GM12878 (cell line): ENCODE measurements at regions not wholly inside any gene's neighbourhood (a gene's known extent, or its start where the extent isn't known, plus 50 kb on each side); places are given as distances from the start of the nearest gene placed in this dataset.

Experiments used
- ATAC-seq: fragments of 200-7000 bp; cut with Tn5 transposase; 3 replicates; pipeline ENCODE4 v1.9.1; 2020; ENCODE audit warnings: mild to moderate bottlenecking, moderate library complexity
- BruUV-seq: library from RNA; stranded (reverse); fragments of 400-500 nt; replicated peaks from 2 replicates; lab custom pipeline; 2021; lab: Mats Ljungman, UMichigan
- CTCF ChIA-PET: fragments of 300-600 bp; sonication (Branson Sonifier 250); formaldehyde crosslinking; extraction: SDS; loops from one replicate; lab custom pipeline; 2021; ENCODE audit warnings: inconsistent platforms; lab: Yijun Ruan, JAX
- POLR2A ChIA-PET: fragments of 350-600 bp; formaldehyde crosslinking; extraction: SDS; loops from one replicate; lab custom pipeline; 2021; ENCODE audit warnings: inconsistent platforms; lab: Charles Lee
- RAD21 ChIA-PET: fragments of 300-600 bp; sonication (Branson Sonifier 250); formaldehyde crosslinking; loops from one replicate; lab custom pipeline; 2023; ENCODE audit warnings: antibody characterized with exemption; ENCODE audit not compliant: unreplicated experiment; lab: Charles Lee
- SMC1A ChIA-PET: fragments of 300-600 bp; sonication (Branson Sonifier 250); formaldehyde crosslinking; loops from one replicate; lab custom pipeline; 2023; ENCODE audit not compliant: unreplicated experiment, uncharacterized antibody; lab: Charles Lee
- DNase-seq: peaks from one replicate; pipeline ENCODE4 v3.0.0-alpha.2; 2011; ENCODE audit warnings: low read depth, low spot score
- FAIRE-seq: peaks from 3 replicates; lab custom pipeline; 2011; peaks lifted over from hg19 to GRCh38; lab: Jason Lieb, UNC
- H2AFZ ChIP-seq: 2 replicates; pipeline ENCODE4 v1.6.0; 2011; ENCODE audit warnings: low read depth, low read length, control low read depth; ENCODE audit not compliant: control insufficient read depth
- H3K27ac ChIP-seq: 2 replicates; pipeline ENCODE4 v1.5.1; 2011; ENCODE audit warnings: control low read depth; ENCODE audit not compliant: control insufficient read depth, insufficient read depth
- H3K27me3 ChIP-seq, 2 experiments: replicated peaks in 1 of 2; 2 replicates each; pipeline versions ENCODE4 v1.6.0 to v1.6.1; 2011; ENCODE audit warnings: low read length in 1 of 2; ENCODE audit not compliant: control insufficient read depth in 2 of 2, insufficient read depth in 2 of 2
- H3K36me3 ChIP-seq, 2 experiments: 2 replicates each; pipeline ENCODE4 v1.5.1; 2011; ENCODE audit warnings: low read length in 1 of 2; ENCODE audit not compliant: control insufficient read depth in 2 of 2, insufficient read depth in 2 of 2
- H3K4me1 ChIP-seq: 2 replicates; pipeline ENCODE4 v1.6.1; 2011; ENCODE audit warnings: mild to moderate bottlenecking, low read length, moderate library complexity, mixed read lengths; ENCODE audit not compliant: control insufficient read depth, insufficient read depth
- H3K4me2 ChIP-seq: 2 replicates; pipeline ENCODE4 v1.6.0; 2011; ENCODE audit warnings: control low read depth; ENCODE audit not compliant: control insufficient read depth, insufficient read depth
- H3K4me3 ChIP-seq: fragments of 200-600 bp; sonication (generic); 2 replicates; pipeline ENCODE4 v1.5.1; 2016
- H3K79me2 ChIP-seq: 2 replicates; pipeline ENCODE4 v1.6.0; 2011; ENCODE audit warnings: low read length; ENCODE audit not compliant: control insufficient read depth, insufficient read depth
- H3K9ac ChIP-seq: 2 replicates; pipeline ENCODE4 v1.8.0; 2011; ENCODE audit warnings: low read length, control low read depth, mixed read lengths; ENCODE audit not compliant: control insufficient read depth, insufficient read depth
- H3K9me3 ChIP-seq: replicated peaks from 3 replicates; pipeline ENCODE4 v1.5.1; 2011; ENCODE audit warnings: mild to moderate bottlenecking, low read length; ENCODE audit not compliant: control insufficient read depth, insufficient read depth
- H4K20me1 ChIP-seq: 2 replicates; pipeline ENCODE4 v1.6.0; 2011; ENCODE audit not compliant: control insufficient read depth, insufficient read depth
- ASH2L ChIP-seq: fragments of 300-600, 200-600 bp; sonication (generic); IDR thresholded peaks from 2 replicates; pipeline ENCODE4 v1.6.1; 2017; ENCODE audit warnings: low read depth, mild to moderate bottlenecking, borderline replicate concordance
- E2F8 ChIP-seq: fragments of 450-650 bp; IDR thresholded peaks from 2 replicates; pipeline ENCODE4 v1.6.1; 2018; ENCODE audit warnings: mild to moderate bottlenecking, low read depth, moderate library complexity; ENCODE audit not compliant: partially characterized antibody
- ETV6 ChIP-seq, 2 experiments: fragments of 450-650 bp in 1 of 2; IDR thresholded peaks in 1 of 2; conservative IDR thresholded peaks in 1 of 2; 2 replicates each; pipeline ENCODE4 v1.6.1; 2014; ENCODE audit warnings: antibody characterized with exemption in 1 of 2, borderline replicate concordance in 1 of 2, low read depth in 1 of 2, mild to moderate bottlenecking in 1 of 2, moderate library complexity in 1 of 2
- JUNB ChIP-seq: IDR thresholded peaks from 2 replicates; pipeline ENCODE4 v1.6.1; 2016; ENCODE audit warnings: antibody characterized with exemption, mild to moderate bottlenecking
- POLR2AphosphoS5 ChIP-seq: IDR thresholded peaks from 2 replicates; pipeline ENCODE4 v1.6.1; 2011; ENCODE audit warnings: mild to moderate bottlenecking, low read length, inconsistent platforms
- SP1 ChIP-seq: IDR thresholded peaks from one replicate; pipeline ENCODE4 v1.6.1; 2011; ENCODE audit warnings: low read depth, low read length
- SPI1 ChIP-seq: IDR thresholded peaks from 2 replicates; pipeline ENCODE4 v1.6.1; 2011; ENCODE audit warnings: low read depth, mild to moderate bottlenecking, low read length, moderate library complexity, borderline replicate concordance; ENCODE audit not compliant: insufficient read depth
- STAT3 ChIP-seq: IDR thresholded peaks from 2 replicates; pipeline ENCODE4 v1.6.1; 2011; ENCODE audit warnings: low read depth, low read length, improper control_type of control experiment
- SUZ12 ChIP-seq: fragments of 200-600 bp; sonication (generic); IDR thresholded peaks from one replicate; pipeline ENCODE4 v1.6.1; 2018; ENCODE audit warnings: antibody characterized with exemption, mild to moderate bottlenecking; ENCODE audit not compliant: unreplicated experiment
- ZBTB40 ChIP-seq: fragments of 450-650 bp; IDR thresholded peaks from 2 replicates; pipeline ENCODE4 v1.6.1; 2016; ENCODE audit warnings: mild to moderate bottlenecking, moderate library complexity, borderline replicate concordance
- ZNF207 ChIP-seq: fragments of 450-650 bp; IDR thresholded peaks from 2 replicates; pipeline ENCODE4 v1.6.1; 2014; ENCODE audit warnings: antibody characterized with exemption, mild to moderate bottlenecking, borderline replicate concordance
- ZNF217 ChIP-seq: fragments of 450-650 bp; IDR thresholded peaks from 2 replicates; pipeline ENCODE4 v1.6.1; 2017; ENCODE audit warnings: antibody characterized with exemption, mild to moderate bottlenecking
- ZZZ3 ChIP-seq: IDR thresholded peaks from 2 replicates; pipeline ENCODE4 v1.6.1; 2011; ENCODE audit warnings: low read depth; ENCODE audit not compliant: control insufficient read depth, insufficient read length
- WGBS: methylation state at CpG from one replicate; pipeline ENCODE4 v1.1.6; 2016; ENCODE audit warnings: low lambda C conversion rate; ENCODE audit not compliant: insufficient replicate concordance, insufficient coverage; ENCODE audit errors: missing lambda C conversion rate; 5-methylcytosine and 5-hydroxymethylcytosine counted together
- in situ Hi-C: fragments of 300-500 bp; cut with MboI; formaldehyde crosslinking; loops from 9 replicates; pipeline ENCODE4 v1.14.3; 2018; ENCODE audit warnings: mixed read lengths
- intact Hi-C: fragments of 100-400 bp; cut with micrococcal nuclease; formaldehyde crosslinking; loops from one replicate; pipeline ENCODE4 v1.14.2; 2022; ENCODE audit not compliant: unreplicated experiment
- TF ChIP-seq, protein P1 (sequence below): fragments of 450-650 bp; IDR thresholded peaks from 2 replicates; pipeline ENCODE4 v1.6.1; 2017; ENCODE audit warnings: mild to moderate bottlenecking, moderate library complexity

DNA sequence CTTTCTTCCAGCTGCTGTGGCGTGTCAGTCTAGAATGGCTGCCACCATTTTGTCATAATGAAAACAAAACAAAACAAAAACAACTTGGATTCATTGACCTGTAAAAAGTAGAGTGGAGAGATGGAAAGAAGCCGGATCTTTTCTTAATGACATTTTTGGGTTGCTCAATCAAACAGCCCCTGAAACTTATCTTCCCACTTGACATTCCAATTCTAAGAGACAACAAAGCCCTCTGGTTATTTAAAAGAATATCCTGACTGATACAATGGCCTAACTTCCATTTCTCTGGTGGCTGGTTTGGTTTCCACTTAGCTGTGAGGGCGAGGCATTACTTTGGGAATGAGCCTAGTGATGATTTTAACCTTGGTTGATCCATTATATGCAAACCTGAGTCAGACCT is 123.7 kb downstream of the AQP4 start:
- SMC1A ChIA-PET, result interaction anchor here (0.6 to 0.9 kb wide), 2 partner anchors 120 to 297 kb away, joined by 3 read pairs; no protein-coding TSS in a partner anchor
- WGBS, result 19% methylated on average over 3 of the region's 3 CpGs
- CTCF ChIA-PET, result no interaction called here
- intact Hi-C loops (no loop called here), in situ Hi-C loops (no loop called here)
- Histone ChIP-seq H3K36me3 (no peaks in the 10 kb centered on the region), H3K4me2 (no peak overlapping the region), H3K79me2 (no peaks in the 10 kb centered on the region), H3K9me3 (no peaks in the 10 kb centered on the region), H3K27me3 (no peaks in the 10 kb centered on the region), H3K27ac (no peak overlapping the region), H3K4me1 (no peaks in the 10 kb centered on the region; the same call in 1 of the 2 replicates), H2AFZ (no peak overlapping the region), H3K4me3 (no peak overlapping the region), H3K9ac (no peak overlapping the region), H4K20me1 (no peaks in the 10 kb centered on the region)
- no TSS peak for BruUV-seq
- ATAC-seq (no peak), FAIRE-seq (no peak), DNase-seq (no peak)
- RAD21 ChIA-PET, result no interaction called here
- POLR2A ChIA-PET, result no interaction called here
- no peak for TF ChIP-seq SPI1
- TF ChIP-seq ZNF207, result no peak
- no peak for TF ChIP-seq SUZ12
- no peak for TF ChIP-seq ETV6 (conservative IDR thresholded peaks at IDR 0.05 in 1 of 2, IDR thresholded peaks at IDR 0.05 in 1 of 2; ENCODE audit: borderline replicate concordance in 1 of 2, low read depth in 1 of 2)
- TF ChIP-seq ZNF217, result no peak
- TF ChIP-seq JUNB, result no peak
- TF ChIP-seq STAT3, result no peak
- no peak for TF ChIP-seq ZZZ3
- no peak for TF ChIP-seq ASH2L
- no peak for TF ChIP-seq ZBTB40
- no peak for TF ChIP-seq POLR2AphosphoS5
- TF ChIP-seq SP1, result no peak
- TF ChIP-seq, protein P1, sequence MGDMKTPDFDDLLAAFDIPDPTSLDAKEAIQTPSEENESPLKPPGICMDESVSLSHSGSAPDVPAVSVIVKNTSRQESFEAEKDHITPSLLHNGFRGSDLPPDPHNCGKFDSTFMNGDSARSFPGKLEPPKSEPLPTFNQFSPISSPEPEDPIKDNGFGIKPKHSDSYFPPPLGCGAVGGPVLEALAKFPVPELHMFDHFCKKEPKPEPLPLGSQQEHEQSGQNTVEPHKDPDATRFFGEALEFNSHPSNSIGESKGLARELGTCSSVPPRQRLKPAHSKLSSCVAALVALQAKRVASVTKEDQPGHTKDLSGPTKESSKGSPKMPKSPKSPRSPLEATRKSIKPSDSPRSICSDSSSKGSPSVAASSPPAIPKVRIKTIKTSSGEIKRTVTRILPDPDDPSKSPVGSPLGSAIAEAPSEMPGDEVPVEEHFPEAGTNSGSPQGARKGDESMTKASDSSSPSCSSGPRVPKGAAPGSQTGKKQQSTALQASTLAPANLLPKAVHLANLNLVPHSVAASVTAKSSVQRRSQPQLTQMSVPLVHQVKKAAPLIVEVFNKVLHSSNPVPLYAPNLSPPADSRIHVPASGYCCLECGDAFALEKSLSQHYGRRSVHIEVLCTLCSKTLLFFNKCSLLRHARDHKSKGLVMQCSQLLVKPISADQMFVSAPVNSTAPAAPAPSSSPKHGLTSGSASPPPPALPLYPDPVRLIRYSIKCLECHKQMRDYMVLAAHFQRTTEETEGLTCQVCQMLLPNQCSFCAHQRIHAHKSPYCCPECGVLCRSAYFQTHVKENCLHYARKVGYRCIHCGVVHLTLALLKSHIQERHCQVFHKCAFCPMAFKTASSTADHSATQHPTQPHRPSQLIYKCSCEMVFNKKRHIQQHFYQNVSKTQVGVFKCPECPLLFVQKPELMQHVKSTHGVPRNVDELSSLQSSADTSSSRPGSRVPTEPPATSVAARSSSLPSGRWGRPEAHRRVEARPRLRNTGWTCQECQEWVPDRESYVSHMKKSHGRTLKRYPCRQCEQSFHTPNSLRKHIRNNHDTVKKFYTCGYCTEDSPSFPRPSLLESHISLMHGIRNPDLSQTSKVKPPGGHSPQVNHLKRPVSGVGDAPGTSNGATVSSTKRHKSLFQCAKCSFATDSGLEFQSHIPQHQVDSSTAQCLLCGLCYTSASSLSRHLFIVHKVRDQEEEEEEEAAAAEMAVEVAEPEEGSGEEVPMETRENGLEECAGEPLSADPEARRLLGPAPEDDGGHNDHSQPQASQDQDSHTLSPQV, result no peak
- TF ChIP-seq E2F8, result no peak
